Activated naive CD4-positive, alpha-beta T cell treated with anti-CD3 and anti-CD28 coated beads, Interleukin-2, amount 50 U/mL, for 72 hours (primary cell): ENCODE measurements at regions not wholly inside any gene's neighbourhood (a gene's known extent, or its start where the extent isn't known, plus 50 kb on each side); places are given as distances from the start of the nearest gene placed in this dataset.

Experiments
- ATAC-seq, 2 donors: fragments of 150-1000 bp; cut with Tn5 transposase; 2 replicates each; pipeline ENCODE4 v1.10.0; 2021; ENCODE audit warnings: mild to moderate bottlenecking in 2 of 2, moderate library complexity in 2 of 2
- DNase-seq, 2 donors: peaks; one replicate each; pipeline ENCODE4 v3.0.0; 2021 to 2022; ENCODE audit warnings: low spot score in 2 of 2
- H3K27ac Mint-ChIP-seq, 2 donors: one replicate each; pipeline ENCODE4 v1.8.0; 2022; ENCODE audit warnings: mild to moderate bottlenecking in 2 of 2, mixed read lengths in 2 of 2
- H3K36me3 Mint-ChIP-seq, 2 donors: one replicate each; pipeline ENCODE4 v1.8.0; 2022; ENCODE audit warnings: mixed read lengths in 2 of 2
- H3K9me3 Mint-ChIP-seq, 2 donors: one replicate each; pipeline ENCODE4 v1.8.0; 2022; ENCODE audit warnings: mixed read lengths in 2 of 2

GRCh38 chr2:164044622-164045021 is 308.8 kb upstream of the FIGN start:
- no peak for DNase-seq
- Mint-ChIP-seq H3K36me3 (no peaks in the 10 kb centered on the region), H3K27ac (no peak overlapping the region), H3K9me3 (peaks cover 16 to 17% of the 10 kb centered on the region in 2 donors)
- no peak for ATAC-seq

DNA sequence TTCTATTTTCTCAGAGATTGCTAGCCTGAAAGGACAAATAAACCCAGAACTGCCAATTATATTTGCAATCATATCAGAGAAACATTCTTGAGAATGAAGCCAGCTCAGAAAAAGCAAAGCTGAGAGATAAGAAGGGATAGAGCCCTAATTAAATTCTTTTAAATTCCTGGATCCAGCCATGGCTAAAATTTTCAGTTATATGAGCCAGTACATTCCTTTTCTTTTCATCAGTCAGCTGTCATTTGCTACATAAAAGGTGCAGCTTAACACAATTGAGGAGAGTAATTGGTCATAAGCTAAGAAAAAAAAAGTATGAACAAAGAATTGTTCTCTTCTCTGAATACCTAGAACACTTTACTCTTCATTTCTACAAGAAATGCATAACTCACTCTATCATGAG is 303.5 kb upstream of the FIGN start:
- Mint-ChIP-seq H3K36me3 (no peaks in the 10 kb centered on the region), H3K9me3 (peaks cover 7 to 17% of the 10 kb centered on the region in 2 donors), H3K27ac (no peak overlapping the region)
- ATAC-seq (no peak), DNase-seq (no peak)

DNA sequence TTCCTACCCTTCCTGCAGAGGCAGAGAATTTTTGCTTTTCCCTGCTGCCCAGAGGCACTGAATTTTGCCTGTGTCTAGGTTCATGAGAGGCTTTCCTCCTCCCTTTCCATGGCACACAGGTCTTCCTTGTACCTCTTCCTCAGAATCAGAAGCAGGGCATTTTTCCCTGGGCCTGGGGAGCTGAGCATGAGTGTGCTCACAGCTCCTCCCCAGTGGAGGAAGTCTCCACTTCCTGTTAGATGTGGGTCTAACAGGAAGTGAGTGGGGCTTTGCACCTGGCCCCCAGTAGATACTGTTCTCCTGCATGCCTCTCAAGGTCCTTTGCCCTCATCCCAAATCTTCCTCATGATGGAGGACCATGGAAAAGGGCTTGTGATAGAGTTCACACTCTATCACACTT is 297.2 kb upstream of the FIGN start:
- Mint-ChIP-seq H3K27ac (no peak overlapping the region), H3K9me3 (peaks cover 0 to 4% of the 10 kb centered on the region in 2 donors), H3K36me3 (no peaks in the 10 kb centered on the region)
- ATAC-seq (no peak), DNase-seq (no peak)

DNA sequence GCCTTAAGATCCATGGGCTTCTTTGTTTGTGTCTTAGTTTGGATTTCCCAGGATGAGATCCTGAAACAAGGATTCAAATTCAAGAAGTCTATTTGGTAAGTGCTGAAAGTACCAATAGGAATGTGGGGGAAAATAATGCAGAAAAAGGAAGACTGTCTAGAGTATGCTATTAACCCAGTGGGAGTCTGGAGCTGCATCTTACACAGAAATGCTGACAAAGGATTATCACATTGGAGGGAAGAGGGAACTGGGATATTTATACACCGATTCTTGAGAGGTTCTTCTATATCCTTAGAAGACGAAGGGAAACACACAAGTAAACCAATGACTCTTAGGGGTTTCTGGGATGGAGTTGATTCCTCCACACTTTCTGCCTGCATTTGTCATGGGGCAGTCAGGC is 294.8 kb upstream of the FIGN start:
- DNase-seq (no peak), ATAC-seq (no peak)
- peaks cover 5 to 9% of the 10 kb centered on the region in 2 donors for H3K9me3 Mint-ChIP-seq
- H3K36me3 Mint-ChIP-seq, result no peaks in the 10 kb centered on the region
- no peak overlapping the region for H3K27ac Mint-ChIP-seq

DNA sequence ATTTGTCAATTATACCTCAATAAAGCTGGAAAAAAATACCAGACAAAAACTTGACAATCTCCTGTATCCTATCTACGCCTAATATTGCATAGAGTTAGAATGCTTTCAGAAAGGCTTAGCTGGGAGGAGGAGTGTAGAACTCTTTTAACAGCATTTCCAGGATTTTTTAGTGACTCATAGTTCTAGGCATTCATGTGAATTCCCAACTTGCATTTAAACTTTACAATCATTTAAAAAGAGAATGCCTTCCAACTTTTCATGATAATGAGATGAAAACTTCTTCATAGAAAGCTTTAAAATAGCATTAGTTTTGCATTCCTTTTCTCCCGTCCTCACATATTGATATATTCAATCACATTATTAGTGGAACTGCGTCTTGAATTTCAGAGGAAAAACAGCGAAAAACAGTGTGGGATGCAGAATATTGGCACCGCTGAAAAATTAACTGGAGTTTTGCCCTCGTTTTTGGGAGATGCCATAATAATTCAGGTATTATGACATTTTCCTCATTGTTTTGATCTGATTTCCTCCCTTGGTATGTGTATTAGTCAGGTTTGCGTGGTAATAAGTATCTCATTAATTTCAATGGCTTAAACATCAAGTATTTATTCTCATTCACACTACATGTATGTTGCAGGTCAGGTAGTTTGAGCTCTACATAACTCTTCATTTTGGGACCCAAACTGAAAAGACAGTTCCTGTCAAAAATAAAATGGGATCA is 293.2 kb upstream of the FIGN start:
- Mint-ChIP-seq H3K36me3 (no peaks in the 10 kb centered on the region), H3K27ac (no peak overlapping the region), H3K9me3 (peaks cover 11 to 12% of the 10 kb centered on the region in 2 donors)
- no peak for ATAC-seq
- DNase-seq, result no peak

GRCh38 chr2:164024396-164024795 is 288.6 kb upstream of the FIGN start:
- ATAC-seq (no peak), DNase-seq (no peak)
- peaks cover 21 to 22% of the 10 kb centered on the region in 2 donors for H3K9me3 Mint-ChIP-seq
- no peaks in the 10 kb centered on the region for H3K36me3 Mint-ChIP-seq
- no peak overlapping the region for H3K27ac Mint-ChIP-seq

DNA sequence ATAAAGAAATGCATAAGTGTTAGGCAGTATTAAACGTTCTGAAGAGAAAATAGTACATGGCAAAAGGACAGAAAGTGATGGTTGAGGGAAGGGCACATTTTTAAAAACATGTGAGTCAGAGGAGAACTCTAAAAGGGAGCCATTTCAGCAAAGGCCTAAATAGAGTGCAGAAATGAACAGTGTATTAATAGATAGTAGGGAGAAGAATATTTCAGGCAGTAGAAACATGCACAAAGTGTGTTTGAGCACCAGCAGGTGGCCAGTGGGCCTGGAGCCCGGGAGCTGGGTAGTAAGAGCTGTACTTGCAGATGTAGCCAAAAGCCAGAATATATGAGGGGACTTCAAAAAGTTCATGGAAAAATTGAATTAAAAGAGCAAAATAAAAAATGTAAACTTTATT is 288.1 kb upstream of the FIGN start:
- no peaks in the 10 kb centered on the region for H3K36me3 Mint-ChIP-seq
- no peak for ATAC-seq
- H3K9me3 Mint-ChIP-seq, result peaks cover 21 to 22% of the 10 kb centered on the region in 2 donors
- H3K27ac Mint-ChIP-seq, result no peak overlapping the region
- DNase-seq, result no peak

GRCh38 chr2:164015328-164016123 is 279.7 kb upstream of the FIGN start:
- no peak for ATAC-seq
- Mint-ChIP-seq H3K9me3 (peaks cover 3% of the 10 kb centered on the region in 2 donors), H3K36me3 (no peaks in the 10 kb centered on the region)

DNA sequence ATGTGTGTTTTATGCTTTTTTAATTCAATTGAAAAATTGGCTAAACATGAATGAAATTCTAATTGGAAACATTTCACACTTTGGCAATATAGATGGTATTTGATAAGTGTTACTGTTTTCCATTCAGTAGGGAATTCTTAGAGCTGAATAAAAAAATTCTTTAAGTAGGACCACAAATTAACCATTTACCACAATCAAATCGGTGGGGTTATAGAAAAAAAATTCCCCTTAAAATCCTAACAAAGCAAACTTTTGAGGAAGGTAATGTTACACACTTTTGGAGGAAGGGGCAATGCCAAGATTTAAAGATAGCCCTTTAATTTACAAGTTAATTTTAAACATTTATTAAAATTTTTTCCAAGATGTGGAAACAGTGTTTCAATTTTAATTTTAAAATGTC is 279.0 kb upstream of the FIGN start:
- ATAC-seq, result no peak
- Mint-ChIP-seq H3K36me3 (no peaks in the 10 kb centered on the region), H3K27ac (no peak overlapping the region), H3K9me3 (peaks cover 3% of the 10 kb centered on the region in 2 donors)
- no peak for DNase-seq

More at GRCh38 chr2:164015328-164016123, 279.7 kb upstream of the FIGN start:
- H3K27ac Mint-ChIP-seq, result no peak overlapping the region
- DNase-seq, result no peak

GRCh38 chr2:164014068-164014731 is 278.4 kb upstream of the FIGN start:
- DNase-seq (no peak), ATAC-seq (no peak)
- Mint-ChIP-seq H3K36me3 (no peaks in the 10 kb centered on the region), H3K9me3 (peaks cover 3% of the 10 kb centered on the region in 2 donors), H3K27ac (no peak overlapping the region)

DNA sequence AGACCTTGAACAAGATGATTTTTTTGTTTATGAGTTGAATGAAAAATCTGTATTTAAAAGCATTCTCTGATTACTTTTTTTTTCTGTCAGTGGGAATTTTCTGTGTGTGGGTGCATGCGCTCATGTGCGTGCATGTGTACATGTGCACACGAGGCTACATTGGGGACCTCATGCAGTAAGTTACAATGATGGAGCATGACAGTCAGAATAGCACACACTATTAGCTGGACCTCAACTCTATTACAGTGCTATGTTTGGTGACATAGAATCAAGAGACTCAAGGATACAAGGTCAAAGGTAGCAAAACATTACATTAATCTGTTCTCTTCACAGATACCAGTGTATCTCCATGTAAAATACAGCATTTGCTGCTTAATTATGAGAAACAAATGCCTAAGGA is 276.8 kb upstream of the FIGN start:
- Mint-ChIP-seq H3K36me3 (no peaks in the 10 kb centered on the region), H3K9me3 (peaks cover 3% of the 10 kb centered on the region in 2 donors)

GRCh38 chr2:164009756-164010337 is 274.0 kb upstream of the FIGN start:
- Mint-ChIP-seq H3K27ac (no peak overlapping the region), H3K36me3 (no peaks in the 10 kb centered on the region), H3K9me3 (peaks cover 6 to 9% of the 10 kb centered on the region in 2 donors)
- no peak for DNase-seq
- ATAC-seq, result no peak

More for the DNA sequence above, 276.8 kb upstream of the FIGN start:
- DNase-seq (no peak), ATAC-seq (no peak)
- no peak overlapping the region for H3K27ac Mint-ChIP-seq

GRCh38 chr2:164008752-164009151 is 272.9 kb upstream of the FIGN start:
- H3K36me3 Mint-ChIP-seq, result no peaks in the 10 kb centered on the region
- ATAC-seq (no peak), DNase-seq (no peak)
- peaks cover 6% of the 10 kb centered on the region in 2 donors for H3K9me3 Mint-ChIP-seq
- no peak overlapping the region for H3K27ac Mint-ChIP-seq

GRCh38 chr2:164006704-164007103 is 270.9 kb upstream of the FIGN start:
- no peak for ATAC-seq
- H3K9me3 Mint-ChIP-seq, result peaks cover 6 to 10% of the 10 kb centered on the region in 2 donors
- H3K36me3 Mint-ChIP-seq, result no peaks in the 10 kb centered on the region
- DNase-seq, result no peak
- H3K27ac Mint-ChIP-seq, result no peak overlapping the region

DNA sequence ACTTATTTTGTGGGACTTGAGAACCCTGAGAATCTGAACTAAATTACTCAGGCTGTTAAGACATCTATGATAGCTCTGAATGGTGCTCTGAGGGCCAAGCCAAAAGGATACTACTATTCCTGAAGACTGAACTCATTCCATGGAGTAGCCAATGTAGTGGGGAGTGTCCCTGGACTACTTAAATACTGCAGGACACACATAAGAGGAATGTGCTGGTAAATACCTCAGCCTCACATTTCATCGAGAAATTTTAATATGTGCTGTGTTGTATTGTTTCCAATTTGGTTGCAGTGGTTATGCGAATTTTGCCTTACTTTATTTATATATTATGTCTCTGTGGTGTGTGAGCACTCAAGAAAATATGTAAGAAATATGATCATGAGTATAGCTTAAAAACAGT is 264.4 kb upstream of the FIGN start:
- no peak for ATAC-seq
- no peak for DNase-seq
- Mint-ChIP-seq H3K9me3 (peaks cover 0 to 7% of the 10 kb centered on the region in 2 donors), H3K27ac (no peak overlapping the region), H3K36me3 (no peaks in the 10 kb centered on the region)

GRCh38 chr2:163997466-163997865 is 261.7 kb upstream of the FIGN start:
- peaks cover 0 to 7% of the 10 kb centered on the region in 2 donors for H3K9me3 Mint-ChIP-seq

DNA sequence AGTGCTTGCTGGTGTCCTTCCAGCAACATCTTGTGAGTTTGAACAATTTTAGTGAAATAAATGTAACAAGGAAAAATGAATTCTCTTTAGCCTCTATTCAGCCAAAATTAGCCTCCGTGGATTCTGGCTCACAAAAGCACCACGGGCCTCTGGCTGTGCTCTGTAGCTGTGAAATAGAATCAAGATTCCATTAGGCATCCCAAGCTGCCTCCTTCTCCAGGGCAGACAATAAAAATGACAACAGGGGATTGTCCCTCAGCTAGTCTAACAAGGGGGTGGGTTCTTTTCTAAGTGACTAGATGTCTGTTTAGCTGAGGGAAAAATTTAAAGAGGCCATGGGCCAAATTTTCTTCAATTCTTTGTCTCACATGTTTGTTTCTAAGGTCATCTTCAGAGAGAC is 254.7 kb upstream of the FIGN start:
- Mint-ChIP-seq H3K9me3 (peaks cover 0 to 4% of the 10 kb centered on the region in 2 donors), H3K36me3 (no peaks in the 10 kb centered on the region), H3K27ac (no peak overlapping the region)
- no peak for ATAC-seq
- no peak for DNase-seq

More at GRCh38 chr2:163997466-163997865, 261.7 kb upstream of the FIGN start:
- DNase-seq (no peak), ATAC-seq (no peak)
- no peak overlapping the region for H3K27ac Mint-ChIP-seq
- no peaks in the 10 kb centered on the region for H3K36me3 Mint-ChIP-seq
